ENCODE measurements at regions not wholly inside any gene's neighbourhood (a gene's known extent, or its start where the extent isn't known, plus 50 kb on each side); places are given as distances from the start of the nearest gene placed in this dataset.

DNA sequence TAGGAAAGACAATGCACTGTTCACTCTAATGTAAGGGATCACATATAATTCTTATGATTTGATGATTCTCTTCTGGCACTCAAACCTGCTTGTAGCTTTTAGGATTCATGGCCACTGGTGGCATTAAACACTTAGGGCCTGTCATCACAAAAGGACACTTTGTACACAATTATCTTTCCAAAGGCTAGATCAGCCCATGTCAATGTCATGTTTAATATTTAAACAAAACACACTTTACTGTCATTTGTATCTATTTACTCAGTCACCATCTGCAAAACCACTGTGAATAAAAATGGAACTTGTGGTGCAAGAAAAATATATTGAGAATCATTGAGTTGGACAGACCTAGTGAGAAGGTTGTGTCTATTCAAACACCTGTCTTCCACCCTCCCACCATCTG lies 83.6 kb upstream of the TTC29 start:
- TF ChIP-seq, protein P1, sequence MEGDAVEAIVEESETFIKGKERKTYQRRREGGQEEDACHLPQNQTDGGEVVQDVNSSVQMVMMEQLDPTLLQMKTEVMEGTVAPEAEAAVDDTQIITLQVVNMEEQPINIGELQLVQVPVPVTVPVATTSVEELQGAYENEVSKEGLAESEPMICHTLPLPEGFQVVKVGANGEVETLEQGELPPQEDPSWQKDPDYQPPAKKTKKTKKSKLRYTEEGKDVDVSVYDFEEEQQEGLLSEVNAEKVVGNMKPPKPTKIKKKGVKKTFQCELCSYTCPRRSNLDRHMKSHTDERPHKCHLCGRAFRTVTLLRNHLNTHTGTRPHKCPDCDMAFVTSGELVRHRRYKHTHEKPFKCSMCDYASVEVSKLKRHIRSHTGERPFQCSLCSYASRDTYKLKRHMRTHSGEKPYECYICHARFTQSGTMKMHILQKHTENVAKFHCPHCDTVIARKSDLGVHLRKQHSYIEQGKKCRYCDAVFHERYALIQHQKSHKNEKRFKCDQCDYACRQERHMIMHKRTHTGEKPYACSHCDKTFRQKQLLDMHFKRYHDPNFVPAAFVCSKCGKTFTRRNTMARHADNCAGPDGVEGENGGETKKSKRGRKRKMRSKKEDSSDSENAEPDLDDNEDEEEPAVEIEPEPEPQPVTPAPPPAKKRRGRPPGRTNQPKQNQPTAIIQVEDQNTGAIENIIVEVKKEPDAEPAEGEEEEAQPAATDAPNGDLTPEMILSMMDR (IDR thresholded peaks at IDR 0.05; ENCODE audit: low read depth, low read length): no peak
- no peak for TF ChIP-seq POLR2A (IDR thresholded peaks at IDR 0.05; ENCODE audit: extremely low read depth, insufficient read length)
- no peak for TF ChIP-seq MYC (IDR thresholded peaks at IDR 0.05; ENCODE audit: low read depth, low read length)
- TF ChIP-seq, protein P2, sequence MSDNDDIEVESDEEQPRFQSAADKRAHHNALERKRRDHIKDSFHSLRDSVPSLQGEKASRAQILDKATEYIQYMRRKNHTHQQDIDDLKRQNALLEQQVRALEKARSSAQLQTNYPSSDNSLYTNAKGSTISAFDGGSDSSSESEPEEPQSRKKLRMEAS (IDR thresholded peaks at IDR 0.05; ENCODE audit: low read depth, low read length): no peak
